ENCODE measurements at regions not wholly inside any gene's neighbourhood (a gene's known extent, or its start where the extent isn't known, plus 50 kb on each side); places are given as distances from the start of the nearest gene placed in this dataset.

DNA sequence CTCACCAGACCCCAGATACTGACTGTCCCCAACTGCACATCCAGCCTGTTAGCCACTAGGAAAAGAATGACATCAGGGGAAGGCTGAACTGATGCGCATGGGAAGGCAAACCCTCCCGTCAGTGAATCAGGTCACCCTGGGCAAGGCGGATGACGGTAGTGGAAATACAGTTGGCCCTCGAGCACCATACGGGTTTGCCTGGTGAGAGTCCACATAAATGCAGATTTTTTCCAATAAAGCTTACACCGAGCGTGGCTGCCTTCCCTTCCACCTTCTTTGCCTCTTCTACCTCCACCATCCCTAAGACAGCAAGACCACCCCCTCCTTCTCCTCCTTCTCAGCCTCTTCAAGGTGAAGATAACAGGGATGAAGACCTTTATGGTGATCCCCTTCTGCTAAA is 236.1 kb upstream of the TNRC6C start:
- no peak for DNase-seq

DNA sequence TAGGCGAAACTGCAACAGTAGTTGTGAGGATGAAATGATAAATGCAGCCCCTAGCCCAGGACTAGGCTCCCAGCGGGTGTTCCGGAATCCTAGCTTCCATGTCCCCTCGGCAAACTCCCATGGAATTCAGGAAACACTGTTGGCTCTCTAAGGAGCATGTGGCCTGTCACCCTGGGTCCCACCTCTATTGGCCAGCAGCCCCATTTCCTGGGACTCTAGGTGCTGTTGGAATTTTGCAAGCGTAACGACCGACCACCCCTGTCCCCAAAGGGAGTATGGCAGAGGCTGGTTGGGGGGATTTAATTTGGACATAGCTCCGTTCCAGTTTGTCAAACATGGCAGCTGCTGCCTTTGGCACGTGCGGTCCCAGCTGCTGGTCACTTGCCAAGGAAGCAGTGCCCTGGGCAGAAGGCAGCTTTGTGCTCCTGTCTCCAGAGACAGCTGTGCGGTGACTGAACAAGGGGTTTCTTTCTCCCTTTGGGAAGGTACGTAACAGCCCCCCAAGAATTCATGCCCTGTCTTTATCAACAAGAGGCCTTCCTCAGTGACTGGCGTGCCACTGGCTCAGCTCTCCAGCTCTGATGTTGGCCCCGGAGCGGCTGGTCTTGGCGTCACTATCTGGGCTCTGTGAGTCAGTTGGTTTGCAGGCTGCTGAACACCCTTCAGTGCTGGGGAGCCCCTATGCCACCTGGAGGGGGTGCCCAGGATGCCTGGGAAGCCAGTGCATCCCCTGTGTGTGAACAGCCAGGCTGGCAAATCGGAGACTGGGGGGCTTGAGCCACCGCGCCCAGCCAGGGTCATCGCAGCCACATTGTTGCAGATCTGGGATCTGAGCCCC is 235.2 kb upstream of the TNRC6C start:
- DNase-seq: no peak

DNA sequence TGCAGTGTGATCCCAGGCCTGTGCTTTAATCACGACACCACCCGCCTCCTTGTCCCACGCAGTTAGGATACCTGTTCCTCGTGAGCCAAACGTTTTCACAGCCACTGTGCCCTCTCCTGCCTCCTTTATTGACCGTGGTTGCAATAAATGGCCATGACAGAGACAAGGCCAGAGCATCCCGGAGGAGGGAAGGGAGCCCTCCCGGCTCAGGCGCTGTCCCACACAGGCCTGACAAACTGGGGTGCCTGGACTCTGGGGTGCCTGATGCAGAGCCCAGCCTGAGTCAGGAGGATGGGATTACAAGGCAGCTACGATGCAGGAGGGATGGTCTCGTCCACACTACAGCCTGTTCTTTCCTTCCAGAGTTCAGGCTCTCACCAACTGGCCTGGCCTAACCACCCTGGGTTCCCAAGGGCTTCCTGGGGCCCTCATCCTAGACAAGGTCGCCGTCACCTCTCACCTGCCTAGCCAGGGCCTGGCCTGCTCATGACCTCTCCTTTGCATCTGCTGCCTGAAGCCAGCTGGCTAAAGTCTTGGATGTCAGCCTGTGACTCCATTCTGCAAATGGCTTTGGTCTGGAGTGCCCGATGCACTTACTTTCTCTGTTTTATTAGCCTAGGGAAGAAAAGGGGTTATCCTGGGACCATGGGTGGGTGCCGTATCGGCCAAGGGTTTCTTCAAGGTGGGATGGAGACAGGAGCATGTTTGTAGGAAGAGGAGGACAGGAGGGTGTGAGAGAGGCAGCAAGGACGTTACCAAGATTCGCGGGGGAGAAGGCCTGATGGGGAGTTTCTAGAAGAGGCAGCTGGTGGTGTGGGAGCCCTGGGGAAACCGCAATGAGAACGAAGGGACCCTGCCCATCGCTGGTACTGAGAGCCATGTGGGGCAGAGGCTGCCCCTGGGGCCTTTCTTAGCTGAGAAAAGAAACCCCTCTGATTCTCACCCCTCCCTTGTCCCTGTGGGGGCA is 234.3 kb upstream of the TNRC6C start:
- DNase-seq: no peak

DNA sequence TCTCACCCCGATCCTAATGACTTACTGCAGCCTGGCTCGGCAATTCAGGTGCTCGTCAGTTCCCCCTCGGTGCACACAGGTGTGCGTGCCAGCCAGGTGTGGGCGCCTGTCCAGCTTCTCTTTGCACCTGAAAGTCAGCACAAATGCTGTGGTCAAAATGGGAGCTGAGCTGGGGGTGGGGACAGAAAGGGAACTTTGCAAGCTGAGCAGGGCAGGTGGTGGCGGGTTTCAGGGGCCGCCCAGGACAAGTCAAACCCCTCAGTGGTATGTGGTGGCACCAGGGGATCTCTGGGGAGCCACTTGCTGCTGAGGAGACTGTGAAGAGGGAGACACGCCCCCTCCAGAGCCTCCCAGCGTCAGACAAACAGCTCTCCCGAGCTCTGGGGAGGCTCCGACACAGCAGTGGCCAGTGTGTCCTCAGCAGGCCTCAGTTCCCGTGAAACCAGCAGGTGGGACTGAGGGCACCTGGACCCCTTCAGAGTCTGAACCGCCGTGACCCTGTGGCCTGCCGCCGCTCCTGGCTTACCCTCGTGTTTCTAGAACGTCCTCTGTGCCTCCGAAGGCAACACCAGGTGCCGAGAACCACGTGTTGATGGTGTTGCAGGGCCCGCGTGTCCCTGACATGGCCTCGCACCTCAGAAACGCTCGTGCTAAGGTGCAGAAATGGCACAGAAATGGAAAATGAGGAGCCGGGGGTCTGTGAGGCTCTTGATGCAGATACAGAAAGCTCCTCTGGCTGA is 233.5 kb upstream of the TNRC6C start:
- no peak for DNase-seq

DNA sequence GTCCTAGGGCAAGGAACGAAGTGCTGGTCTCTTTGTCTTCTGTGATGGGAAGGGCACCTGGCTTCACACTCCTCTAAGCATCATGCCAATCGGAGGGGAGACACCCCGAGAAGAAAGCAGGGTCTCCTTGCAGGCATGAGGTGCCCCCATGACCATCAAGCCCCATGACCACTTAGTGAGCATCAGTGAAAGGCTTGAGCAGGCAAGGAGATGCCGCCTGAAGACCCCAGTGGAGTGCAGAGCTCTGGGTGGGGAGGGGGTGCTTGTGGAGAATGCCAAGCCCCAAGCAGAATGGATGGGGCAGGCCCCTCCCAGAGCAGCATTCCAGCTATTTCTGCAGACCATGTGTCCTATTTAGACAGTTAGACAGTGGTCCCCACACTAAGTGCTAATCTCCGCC is 232.7 kb upstream of the TNRC6C start:
- DNase-seq: no peak

DNA sequence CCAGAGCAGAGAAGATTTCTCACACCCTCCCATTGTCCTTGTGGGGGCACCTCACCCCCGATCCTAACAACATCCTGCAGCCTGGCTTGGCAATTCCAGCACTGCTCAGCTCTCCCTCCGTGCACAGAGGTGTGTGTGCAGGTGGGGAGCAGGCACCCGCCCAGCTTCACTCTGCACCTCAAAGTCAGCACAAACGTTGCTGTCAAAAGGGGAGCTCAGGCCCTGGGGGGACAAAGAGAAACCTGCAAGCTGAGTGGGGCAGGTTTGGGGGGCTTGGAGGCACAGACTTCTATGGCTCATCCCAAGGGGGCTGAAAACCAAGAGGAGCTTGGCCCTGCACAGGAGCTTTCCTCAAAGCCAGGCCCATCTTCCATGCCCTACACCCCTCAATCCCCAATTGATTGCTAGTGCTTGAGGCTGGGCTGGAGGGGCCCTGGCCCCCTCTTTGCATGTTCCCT is 231.9 kb upstream of the TNRC6C start:
- DNase-seq: no peak

DNA sequence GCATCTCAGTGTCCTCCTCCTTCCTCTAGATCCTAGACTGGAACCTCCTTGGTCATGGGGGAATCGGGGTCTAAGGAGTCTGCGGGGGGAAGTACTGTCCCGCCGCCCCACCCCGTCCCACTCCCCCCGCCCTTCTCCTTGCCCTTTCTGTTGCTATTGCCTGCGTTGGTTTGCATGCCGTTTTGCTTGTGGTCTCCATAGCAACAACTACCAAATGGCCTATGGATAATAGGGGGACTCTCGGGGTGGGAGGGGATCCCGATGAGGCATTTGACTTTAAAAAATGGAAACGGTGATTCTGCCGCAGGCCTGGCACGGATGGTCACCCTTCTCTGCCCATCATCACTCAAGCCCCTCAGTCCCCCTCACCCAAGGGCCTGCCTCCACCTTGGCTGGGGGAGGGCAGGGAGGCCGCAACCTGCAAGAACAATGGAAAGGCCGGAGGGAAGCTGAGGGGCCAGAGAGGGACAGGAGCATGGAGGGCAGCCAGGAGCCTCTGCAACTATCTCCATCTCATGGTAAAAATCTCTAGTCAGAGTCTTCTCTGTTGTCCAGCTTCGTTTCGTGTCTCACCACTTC is 231.4 kb upstream of the TNRC6C start:
- DNase-seq: no peak

DNA sequence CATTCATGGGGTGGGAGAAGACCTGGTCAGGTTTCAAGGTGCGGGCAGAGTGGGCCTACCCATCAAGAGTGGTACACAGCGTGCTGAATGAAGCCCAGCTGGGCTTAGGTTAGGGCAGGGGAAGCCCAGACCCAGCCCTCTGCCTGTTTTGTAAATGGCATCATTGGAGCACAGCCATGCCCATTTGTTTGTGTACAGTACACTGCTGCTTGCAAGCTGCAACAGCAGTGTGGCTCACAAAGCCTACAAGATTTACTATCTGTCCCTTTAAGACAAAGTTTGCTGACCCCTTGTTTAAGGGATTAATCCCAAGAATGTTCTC is 230.1 kb upstream of the TNRC6C start:
- no peak for DNase-seq

DNA sequence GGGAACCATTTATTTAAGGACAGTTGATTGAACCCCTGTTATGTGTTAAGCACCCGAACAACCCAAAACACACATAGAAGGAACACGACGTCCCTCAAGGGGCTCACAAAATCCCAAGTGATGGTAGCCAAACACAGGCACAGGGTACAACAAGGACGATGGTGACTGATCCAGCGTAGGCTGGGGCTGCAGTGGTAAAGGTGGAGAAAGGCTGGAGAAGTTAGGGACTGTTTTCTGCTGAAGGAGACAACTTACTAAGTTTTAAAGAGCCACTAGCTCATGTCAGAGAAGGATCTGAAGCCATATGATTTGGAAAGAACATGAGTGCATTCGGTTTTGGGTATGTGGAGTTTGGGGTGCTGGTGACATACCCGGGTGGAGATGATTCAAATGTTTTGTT is 229.6 kb upstream of the TNRC6C start:
- no peak for DNase-seq

DNA sequence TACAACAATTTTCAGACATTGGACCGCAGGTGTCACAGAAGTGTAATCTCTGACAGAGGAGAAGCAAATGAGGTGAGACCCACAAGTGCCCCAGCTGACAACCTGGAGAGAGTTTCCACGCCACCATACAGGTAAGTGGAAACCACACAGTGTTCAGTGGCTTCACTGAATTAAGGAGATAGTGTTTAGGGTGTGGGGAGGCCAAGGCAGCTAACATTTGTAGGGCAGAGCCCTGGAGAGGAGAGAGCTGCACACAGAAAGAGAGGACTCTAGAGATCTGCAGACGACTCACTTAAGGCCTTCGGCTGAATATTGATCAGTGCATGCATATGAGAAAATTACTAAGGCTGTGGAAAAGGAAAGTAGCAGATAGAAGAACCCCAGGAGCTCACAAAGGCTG is 228.9 kb upstream of the TNRC6C start:
- no peak for DNase-seq

DNA sequence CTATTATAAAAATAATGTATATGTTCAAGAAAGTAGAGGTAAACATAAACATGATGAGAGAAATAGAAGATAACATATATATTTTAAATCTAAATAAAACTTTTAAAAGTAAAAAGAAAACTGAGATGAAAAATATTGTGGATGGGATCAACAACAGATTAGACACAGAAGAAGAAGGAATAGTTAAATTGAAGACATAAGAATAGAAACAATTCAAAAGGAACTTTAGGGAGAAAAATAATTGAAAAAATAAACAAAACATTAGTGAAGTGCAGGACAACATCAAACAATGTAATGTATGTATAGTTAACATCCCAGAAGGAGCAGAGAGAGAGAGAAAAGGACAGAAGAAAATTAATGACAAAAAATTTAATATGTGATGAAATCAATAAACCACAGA is 228.1 kb upstream of the TNRC6C start:
- no peak for DNase-seq

DNA sequence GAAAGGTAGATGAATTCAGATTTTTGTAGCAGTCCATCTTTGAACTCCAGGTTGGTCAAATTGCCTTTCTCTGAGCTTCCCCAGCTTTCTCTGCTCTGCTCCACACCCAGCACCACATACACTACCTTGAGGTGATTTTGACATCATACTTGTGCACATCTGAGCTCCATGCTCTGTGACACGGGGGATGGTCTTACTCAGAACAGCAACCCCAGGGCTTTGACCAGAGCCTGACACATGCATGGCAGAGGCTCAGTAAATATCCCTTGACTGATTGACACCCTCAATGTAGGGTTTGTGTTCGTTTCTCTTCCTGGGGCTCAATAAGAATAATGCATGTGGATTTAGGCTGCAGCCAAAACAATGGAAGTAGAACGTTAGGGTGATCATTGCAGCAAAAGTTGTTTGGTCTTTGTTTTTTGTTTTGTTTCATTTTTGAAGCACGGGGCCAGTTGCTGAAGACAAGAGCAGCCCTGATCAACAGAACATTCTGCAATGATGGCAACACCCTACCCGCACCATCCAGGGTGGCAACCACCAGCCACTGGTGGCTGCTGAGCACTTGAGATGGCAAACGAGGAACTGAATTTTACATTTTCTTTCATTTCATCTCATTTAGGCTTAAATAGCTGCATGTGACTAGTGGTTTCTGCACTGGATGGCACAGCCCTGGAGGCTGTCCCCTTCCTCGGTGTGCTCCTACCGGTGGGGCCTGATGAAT is 224.8 kb upstream of the TNRC6C start:
- no peak for DNase-seq

DNA sequence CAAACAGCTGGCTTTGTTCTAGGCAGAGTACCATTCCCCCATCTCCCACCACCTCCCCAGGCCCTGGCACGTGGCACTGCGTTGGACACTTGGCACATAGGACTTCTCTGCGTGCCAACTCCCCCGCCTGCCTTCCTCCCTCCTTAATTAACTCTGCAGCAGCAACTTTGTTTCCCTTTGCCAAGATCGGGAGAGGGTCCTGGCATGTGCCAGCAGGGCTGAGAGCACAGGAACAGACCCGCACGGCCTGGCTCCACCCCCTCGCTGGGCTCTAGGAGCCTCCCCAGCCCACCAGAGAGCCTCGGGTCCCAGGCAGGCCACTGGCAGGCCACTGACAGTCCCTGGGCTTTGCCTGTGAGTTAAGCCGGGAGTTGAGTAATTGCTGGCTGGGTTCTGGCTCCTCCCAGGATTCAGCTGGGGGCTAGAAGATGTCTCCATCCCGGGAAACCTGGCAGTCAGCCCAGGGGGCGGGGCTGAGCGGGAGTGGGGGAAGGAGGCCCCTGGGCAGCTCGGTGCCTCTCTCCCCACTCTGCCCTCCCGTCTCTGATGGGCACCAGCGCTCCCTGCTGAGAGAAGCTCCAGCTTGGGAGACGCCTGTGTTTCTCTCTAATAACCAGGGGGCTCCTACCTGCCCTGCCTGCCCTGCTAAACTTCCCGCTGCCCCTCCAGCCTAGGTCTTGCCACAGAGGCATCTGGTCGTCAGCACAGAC is 224.0 kb upstream of the TNRC6C start:
- DNase-seq: no peak

DNA sequence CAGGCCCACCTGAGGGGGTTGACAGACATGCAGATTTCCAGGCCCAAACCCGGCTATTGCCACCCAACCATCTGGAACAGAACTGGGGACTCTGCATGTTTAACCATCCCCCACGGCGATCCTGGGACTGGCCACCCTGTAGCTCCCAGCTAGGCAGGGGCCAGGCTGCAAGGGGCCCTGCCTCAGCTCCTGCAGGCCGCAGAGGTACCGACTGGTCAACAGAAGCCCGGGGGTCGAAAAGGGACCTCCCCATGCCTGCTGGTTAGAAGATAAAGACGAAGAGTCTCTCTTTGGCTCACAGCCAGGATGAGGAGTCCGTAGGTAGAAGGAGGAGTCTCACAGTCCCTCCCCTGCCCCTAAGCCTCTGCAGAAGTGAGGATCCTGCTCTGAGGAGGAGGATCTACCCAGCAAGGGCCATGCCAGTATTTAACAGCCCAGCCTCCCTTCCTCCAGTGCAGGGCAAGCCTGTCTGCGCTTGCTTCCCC is 223.4 kb upstream of the TNRC6C start:
- no peak for DNase-seq

DNA sequence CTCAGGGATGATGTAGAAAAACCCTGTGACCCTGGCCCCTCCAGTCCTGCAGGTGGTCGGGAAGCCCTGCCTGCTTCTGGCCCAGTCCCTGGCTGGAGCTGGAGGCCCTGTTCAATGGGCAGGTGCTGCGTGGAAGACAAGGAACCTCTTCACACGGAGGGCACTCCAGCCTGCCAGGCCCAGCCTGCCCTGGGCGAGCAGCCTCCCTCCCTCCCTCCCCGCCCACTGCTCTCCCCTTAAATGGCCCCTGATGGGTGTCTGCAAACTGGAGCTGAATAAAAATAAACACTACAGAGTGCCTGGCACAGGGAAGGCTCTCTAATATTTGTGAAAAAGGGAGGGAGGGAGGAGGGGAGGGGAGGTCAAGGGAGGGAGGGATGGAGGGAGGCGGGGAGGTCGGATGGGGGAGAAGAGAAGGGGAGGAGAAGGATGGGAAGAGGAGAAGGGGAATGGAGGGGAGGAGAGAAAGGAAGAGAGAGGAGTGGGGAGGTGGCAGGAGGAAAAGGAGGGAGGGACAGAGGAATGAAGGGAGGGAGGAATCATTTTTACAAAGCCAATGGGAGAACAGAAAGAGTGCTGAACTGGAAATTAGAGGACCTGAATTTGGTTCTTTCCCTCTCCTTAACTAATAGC is 222.8 kb upstream of the TNRC6C start:
- no peak for DNase-seq

DNA sequence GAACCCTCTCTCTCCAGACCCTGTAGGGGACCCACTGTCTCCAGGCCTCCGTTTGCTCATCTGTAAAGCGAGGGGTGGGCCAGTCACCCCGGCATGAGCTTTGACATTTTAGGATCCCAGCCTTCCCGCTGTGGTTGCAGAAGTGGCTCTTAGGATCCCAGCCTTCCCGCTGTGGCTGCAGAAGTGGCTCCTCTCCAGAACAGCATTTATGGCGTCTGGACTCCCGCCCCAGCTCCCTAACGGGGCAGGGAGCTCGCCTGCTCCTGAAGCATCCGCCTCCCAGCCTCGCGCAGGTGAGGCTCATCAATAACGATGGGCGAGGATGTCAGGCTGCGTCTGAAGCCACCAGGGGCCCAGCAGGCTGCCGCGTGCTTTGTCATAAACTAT is 222.3 kb upstream of the TNRC6C start:
- DNase-seq: no peak

DNA sequence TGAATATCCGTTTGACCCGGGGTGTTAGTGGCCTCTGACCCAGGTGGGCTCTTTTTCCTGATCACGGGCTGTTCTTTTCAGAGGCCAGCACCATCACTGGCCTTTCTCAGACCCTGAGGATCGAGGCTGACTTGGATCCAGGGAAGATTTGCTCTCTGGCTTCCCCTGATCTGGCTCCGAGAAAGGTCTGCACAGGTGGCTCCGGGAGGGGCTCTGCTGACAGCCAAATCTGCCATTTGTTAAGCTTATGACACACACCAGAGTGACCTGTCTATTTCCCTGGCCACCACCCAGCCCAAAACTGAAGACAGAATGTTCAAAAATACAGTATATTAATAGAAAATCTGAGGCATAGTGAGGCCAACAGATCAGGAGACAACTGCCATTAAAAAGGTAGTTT is 221.8 kb upstream of the TNRC6C start:
- no peak for DNase-seq

DNA sequence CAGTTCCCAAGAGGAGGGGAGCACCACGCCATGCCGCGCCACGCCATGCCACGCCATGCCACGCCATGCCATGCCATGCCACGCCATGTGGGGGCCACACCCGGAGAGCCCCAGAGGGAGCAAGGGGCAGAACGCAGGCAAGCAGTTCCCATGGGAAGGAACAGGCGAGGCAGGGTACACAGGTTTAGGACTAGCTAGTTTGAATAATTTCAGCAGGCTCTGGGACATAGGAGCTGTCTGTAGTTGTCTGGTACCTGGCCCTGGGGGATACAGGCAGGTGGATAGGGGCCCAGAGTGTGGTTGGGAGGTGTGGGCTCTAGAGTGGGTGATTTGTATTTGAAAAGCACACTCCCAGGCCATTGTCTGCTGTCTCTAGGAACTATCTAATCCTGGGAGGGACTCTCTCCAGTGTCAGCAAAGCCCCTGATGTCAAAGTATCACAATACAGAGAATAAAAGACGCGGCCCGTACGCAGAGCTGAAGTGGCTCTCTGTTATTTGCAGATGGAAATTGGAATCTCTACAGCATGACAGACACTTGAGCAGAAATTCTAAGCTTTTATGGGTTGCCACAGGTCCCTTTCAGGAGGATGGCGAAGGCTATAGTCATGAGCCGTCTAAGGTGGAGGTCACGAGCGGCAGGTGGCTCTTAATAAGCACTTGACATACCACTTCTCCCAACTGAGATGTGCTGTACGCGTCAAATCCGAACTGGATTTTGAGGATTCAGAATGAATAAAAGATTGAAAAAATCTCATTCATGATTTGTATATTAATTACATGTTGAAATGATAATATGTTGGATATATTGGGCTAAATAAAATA is 220.8 kb upstream of the TNRC6C start:
- no peak for DNase-seq

DNA sequence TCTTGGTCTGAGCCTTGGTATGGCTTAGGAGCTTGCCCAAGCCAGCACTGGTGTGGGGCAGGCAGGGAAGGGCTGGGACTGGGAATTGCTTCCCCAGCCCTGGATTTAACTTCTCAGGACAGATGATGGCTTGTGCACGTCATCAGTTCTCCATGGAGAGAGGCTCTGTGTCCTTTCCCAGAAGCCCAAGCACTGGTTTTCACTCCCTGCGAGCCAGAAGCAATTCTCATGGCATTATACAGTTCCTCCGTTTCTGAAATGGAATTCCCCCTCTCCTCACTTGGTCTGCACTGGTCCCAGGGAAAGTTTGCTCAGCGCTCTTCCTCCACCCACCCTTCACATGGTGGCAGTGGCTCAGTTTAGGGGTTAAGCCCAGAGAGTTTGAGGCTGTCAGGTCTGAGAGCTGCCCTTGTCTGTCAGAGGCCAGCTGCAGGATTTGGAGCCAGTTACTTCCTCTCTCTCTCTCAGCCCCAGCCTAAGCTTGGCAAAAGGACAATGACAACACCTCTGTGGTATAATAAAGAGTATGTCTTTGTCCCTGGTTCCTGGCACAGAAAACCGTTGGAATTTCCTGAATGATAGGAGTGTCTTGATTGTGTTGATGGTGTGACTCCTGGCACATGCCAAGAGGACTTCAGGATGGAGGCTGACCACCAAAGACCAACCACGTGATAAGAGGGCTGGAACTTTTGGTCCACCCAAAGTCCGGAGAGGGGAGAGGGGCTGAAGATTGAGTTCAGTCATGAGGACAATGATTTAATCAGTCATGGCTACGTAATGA is 219.6 kb upstream of the TNRC6C start:
- DNase-seq: no peak
